GM18861 (cell line): ENCODE measurements at regions not wholly inside any gene's neighbourhood (a gene's known extent, or its start where the extent isn't known, plus 50 kb on each side); places are given as distances from the start of the nearest gene placed in this dataset.
"Not testable (repeated sequence)": the region's sequence is repeated elsewhere in the genome, so short reads cannot be mapped to it uniquely, and the experiment has no call there.

ENCODE experiments used
- ATAC-seq: cut with Tn5 transposase; IDR thresholded peaks from one replicate; pipeline ENCODE4 v1.9.1; 2021; ENCODE audit not compliant: unreplicated experiment

GRCh38 chr3:168660879-168661657 lies 565.3 kb upstream of the GOLIM4 start:
- not testable (repeated sequence) for ATAC-seq

DNA sequence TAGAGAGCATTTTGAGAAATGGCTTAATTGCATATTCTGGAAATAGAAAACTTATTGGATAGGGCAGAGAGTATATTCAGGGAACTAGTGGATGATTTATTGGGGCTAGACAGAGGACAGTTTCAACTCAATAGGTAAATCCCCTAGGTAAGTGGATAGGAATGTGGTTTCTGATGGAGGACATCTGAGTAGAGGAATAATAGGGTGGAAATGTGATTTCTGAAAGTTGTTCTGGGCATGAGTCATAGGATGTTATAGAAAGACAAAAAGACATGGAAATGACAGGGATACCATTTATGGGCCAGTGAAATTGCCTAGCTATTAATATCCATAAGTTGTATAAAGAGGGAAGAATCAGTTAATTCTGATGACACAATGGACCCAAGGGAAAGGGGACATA lies 563.3 kb upstream of the GOLIM4 start:
- no peak for ATAC-seq

GRCh38 chr3:168655611-168656010 lies 559.9 kb upstream of the GOLIM4 start:
- no peak for ATAC-seq

DNA sequence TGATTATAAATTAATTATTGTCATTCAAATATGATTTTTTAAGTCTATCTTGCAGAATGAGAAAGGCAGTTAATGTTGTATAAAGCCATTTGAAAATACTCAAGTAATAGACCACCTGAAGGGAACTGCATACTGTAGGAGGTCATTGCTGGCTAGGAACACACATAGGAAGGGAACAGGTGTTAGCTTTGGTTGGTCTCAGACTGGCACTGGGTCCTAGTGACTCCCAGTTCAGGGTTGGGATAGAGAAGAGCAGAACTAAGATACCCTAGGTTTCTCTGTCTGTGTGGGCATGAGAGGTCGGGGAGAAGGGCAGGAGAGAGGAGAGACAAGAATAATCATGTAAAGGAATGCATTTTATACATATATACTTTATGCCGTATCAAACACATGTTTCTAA lies 559.0 kb upstream of the GOLIM4 start:
- ATAC-seq, result no peak

GRCh38 chr3:168653255-168653654 lies 557.5 kb upstream of the GOLIM4 start:
- no peak for ATAC-seq

- no peak for ATAC-seq
Measured at GRCh38 chr3:168648321-168648720, 552.6 kb upstream of the GOLIM4 start.

DNA sequence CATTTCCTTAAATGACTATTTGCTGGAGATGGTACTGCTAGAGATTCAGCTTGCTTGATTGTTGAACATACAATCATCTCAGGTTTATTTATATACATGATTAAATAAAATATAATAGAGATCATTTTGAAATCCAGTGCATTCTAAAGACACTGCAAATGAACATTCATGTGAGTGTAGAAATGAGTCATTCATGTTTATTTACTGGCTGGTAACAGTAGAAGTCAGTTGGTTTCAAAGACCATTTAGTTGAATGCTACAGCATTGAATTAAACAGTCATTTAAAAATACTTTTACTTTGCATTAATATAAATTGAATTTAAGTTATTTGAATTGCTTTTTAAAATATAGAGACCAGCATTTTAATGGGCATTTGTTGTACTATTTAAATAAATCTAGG lies 551.9 kb upstream of the GOLIM4 start:
- ATAC-seq, result no peak

GRCh38 chr3:168645180-168645579 lies 549.5 kb upstream of the GOLIM4 start:
- ATAC-seq, result no peak

DNA sequence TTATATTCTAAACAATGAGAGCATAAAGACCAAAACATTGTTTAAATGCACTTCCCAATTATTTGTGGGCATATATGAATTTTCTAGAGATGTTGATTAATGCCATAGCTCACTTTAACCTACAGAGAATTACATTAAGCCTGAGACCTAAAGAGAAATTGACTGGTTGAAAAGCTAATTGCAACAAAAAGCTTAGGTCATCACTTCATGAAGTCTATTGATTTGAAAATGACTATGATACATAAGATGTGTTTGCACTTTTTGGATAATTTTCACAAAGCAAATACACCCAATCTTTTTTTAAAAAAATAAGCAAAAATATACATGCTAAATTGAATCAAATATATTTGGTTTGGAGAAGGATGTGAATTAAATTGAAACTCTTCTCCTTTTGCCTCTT lies 532.8 kb upstream of the GOLIM4 start:
- no peak for ATAC-seq

DNA sequence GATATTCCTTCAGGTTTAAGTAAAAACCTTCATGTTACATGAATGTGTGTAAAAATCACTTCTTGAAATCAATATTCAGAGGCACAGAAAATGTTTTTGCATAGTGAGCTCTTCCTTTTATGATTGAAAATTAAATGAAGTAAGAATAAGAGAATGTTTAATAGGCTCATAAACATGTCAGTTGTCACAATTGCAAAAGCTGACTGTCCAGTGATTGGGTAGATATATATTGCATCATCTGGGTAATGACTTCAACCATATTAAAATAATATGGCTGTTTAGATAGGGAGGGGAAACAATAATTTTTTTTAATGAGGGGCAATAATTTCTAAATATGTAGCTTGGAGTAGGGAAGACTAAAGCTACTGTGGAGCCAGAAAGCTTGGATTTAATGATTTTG lies 529.8 kb upstream of the GOLIM4 start:
- ATAC-seq, result no peak

GRCh38 chr3:168624892-168625448 lies 529.2 kb upstream of the GOLIM4 start:
- ATAC-seq, result no peak

DNA sequence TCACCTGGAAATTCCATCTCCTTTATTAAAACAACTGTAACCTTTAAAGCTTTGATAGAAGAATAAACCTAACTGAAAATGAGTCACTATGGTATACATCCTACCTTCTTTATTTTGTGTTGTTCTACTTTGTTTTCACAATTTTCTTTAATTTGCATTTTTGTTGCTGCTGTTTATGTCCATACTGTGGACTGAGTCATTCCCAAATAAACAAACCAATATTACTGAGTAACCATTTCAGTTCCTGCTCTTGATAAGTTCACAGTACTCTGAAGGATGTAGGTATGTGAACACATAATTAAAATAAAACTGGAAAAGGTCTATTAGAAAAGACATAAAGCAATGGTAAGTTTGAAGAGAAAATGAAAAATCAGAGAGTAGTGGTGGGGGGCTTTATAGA lies 528.5 kb upstream of the GOLIM4 start:
- no peak for ATAC-seq

DNA sequence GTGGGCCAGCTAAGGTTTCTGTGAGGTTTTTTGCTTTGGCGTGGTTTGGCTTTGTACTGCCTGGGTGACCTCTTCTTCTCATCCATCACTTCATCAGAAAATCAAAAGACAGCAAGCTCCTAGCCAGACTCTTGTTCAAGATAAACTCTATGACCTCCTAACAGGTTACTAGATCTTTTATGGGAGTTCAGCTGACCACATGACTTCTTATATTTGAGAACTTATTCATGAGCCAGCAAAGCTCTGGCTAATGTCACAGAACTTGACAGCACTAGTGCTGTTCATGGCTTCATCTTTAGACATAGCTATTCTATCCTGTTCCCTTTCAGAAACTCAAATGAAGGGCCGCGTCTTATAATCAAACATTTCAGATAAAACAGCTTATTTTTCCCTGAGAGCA lies 527.1 kb upstream of the GOLIM4 start:
- ATAC-seq, result no peak

- no peak for ATAC-seq
Measured at GRCh38 chr3:168620854-168621253, 525.1 kb upstream of the GOLIM4 start.

DNA sequence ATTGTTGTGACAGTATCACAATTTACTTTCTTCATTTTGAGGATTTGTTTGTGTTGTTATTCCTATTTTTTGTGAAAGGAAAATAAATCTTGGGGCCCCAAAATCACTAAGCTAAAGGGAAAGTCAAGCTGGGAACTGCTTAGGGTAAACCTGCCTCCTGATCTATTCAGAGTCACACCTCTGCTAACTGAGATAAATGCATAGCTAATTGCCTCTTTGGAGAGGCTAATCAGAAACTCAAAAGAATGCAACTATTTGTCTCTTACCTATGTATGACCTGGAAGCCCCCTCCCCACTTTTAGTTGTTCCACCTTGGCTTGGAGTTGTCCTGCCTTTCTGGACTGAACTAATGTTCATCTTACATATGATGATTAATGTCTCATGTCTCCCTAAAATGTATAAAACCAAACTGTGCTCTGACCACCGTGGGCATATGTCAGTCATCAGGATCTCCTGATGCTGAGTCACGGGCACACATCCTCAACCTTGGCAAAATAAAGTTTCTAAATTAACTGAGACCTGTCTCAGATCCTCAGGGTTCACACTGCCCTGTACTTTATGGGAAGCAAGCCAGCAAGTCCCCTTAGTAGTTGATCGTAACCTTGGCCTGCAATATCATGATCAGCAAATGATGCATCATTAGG lies 523.2 kb upstream of the GOLIM4 start:
- ATAC-seq, result no peak

DNA sequence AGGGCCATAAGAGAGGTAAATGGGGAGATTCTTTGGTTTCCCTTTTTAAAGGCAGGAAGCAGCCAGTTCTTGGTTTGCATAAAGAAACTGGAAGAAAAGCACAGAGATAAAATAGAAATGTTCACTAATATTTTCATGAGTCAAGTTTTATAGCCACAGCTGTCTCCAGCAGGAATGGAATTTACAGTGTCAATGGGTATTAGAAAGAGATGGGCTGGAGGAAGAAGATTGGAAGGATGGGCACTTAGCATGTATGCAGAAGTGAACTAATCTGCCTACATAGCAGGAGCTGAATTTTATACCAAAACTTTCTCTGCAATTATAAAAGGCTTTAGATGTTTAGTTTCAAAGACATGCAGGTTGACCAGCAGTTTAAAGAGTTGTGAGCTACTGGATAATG lies 521.9 kb upstream of the GOLIM4 start:
- no peak for ATAC-seq

DNA sequence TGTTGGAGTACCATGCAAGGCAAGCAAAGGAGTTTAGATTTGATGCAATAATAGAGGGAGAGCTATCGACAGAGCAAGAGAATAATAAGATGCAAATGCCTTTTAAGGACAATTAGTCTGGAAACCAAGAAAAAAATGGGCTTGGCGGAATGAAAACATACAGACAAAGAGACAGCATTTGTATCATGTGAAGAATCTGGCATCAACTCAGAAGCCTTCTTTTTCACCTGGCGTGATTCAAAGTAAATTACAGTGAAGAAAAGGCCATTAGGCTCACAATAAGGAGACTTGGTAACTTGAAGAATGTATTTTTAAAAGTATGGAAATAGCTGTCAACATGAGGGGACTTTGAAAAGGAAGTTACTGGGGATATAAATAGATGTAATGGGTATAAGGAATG lies 521.2 kb upstream of the GOLIM4 start:
- ATAC-seq, result no peak

DNA sequence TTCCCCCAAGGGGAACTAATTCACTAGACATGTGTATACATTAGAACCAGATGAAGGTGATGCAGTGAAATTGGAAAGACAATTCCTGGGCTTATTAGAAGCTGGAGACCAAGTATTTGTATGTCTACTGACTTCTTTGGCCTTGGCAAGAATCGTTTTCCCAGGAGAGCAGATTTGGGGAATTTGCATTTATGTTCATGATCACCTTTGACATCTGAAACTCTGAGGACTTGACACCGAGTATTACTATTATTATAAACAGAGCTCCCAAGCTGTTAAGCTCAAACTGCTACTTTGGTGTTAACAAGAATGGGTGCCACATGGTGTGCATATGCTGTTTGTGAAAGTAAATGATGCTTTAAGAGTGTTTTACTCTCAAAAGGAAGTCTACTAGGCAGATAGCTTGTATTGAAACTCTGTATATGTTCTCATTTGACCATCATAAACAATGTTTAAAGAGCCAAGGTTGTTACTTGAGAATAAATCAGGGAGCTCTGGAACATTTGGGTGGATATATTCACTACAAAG lies 519.8 kb upstream of the GOLIM4 start:
- no peak for ATAC-seq

- ATAC-seq, result no peak
Measured at GRCh38 chr3:168613151-168613550, 517.4 kb upstream of the GOLIM4 start.

GRCh38 chr3:168612671-168613070 lies 516.9 kb upstream of the GOLIM4 start:
- ATAC-seq, result no peak

DNA sequence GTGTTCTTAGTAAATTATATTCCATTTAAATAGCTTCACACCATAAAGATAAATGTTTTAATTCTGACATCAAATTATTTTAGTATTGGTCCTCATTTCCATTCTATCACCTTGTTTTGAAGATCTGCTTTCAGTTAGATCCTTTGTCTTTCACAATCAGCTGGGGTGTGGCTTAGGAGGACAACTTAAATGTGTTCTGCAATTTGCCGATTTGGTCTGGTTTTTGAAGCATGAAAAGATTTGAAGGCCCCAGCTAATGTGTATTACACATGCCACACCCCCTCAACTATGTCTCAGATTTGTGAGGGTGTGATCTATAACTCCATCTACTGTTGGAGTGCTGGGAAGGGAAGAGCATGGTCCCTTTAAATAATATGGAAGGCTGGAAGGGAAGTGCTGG lies 516.1 kb upstream of the GOLIM4 start:
- no peak for ATAC-seq

GRCh38 chr3:168608926-168609325 lies 513.2 kb upstream of the GOLIM4 start:
- no peak for ATAC-seq
